ENCODE measurements at regions not wholly inside any gene's neighbourhood (a gene's known extent, or its start where the extent isn't known, plus 50 kb on each side); places are given as distances from the start of the nearest gene placed in this dataset.

GRCh38 chr10:47182934-47183703, 116.9 kb upstream of the GDF10 start:
- no peak for TF ChIP-seq CTCF (IDR thresholded peaks at IDR 0.05; ENCODE audit: unreplicated experiment)
- Mint-ChIP-seq H3K27me3 (ENCODE audit: unreplicated experiment) (peaks cover 21% of the 10 kb centered on the region), H3K4me3 (ENCODE audit: low read depth, unreplicated experiment) (no peak overlapping the region), H3K4me1 (ENCODE audit: low read depth, unreplicated experiment) (no peaks in the 10 kb centered on the region), H3K9me3 (ENCODE audit: low read depth, unreplicated experiment) (no peaks in the 10 kb centered on the region), H3K36me3 (ENCODE audit: insufficient read depth, unreplicated experiment) (no peaks in the 10 kb centered on the region), H3K27ac (ENCODE audit: unreplicated experiment) (no peak overlapping the region)
- no peak for DNase-seq
- BruUV-seq (replicated peaks), result no TSS peak
- intact Hi-C loops (cut with micrococcal nuclease; ENCODE audit: unreplicated experiment), result no loop called here
- CTCF ChIA-PET, result no interaction called here

- Mint-ChIP-seq H3K27ac (ENCODE audit: unreplicated experiment) (no peak overlapping the region), H3K9me3 (ENCODE audit: low read depth, unreplicated experiment) (no peaks in the 10 kb centered on the region), H3K27me3 (ENCODE audit: unreplicated experiment) (peaks cover 17% of the 10 kb centered on the region), H3K4me1 (ENCODE audit: low read depth, unreplicated experiment) (no peaks in the 10 kb centered on the region), H3K4me3 (ENCODE audit: low read depth, unreplicated experiment) (no peak overlapping the region), H3K36me3 (ENCODE audit: insufficient read depth, unreplicated experiment) (no peaks in the 10 kb centered on the region)
- TF ChIP-seq CTCF (IDR thresholded peaks at IDR 0.05; ENCODE audit: unreplicated experiment), result no peak
- intact Hi-C loops (cut with micrococcal nuclease; ENCODE audit: unreplicated experiment), result no loop called here
- DNase-seq, result no peak
- CTCF ChIA-PET, result no interaction called here
- BruUV-seq (replicated peaks), result no TSS peak
These were observed 116.3 kb upstream of the GDF10 start for GRCh38 chr10:47183704-47184041.

- no TSS peak for BruUV-seq (replicated peaks)
- Mint-ChIP-seq H3K4me3 (ENCODE audit: low read depth, unreplicated experiment) (no peak overlapping the region), H3K4me1 (ENCODE audit: low read depth, unreplicated experiment) (peaks cover under 1% of the 10 kb centered on the region), H3K27me3 (ENCODE audit: unreplicated experiment) (peaks cover 11% of the 10 kb centered on the region), H3K36me3 (ENCODE audit: insufficient read depth, unreplicated experiment) (no peaks in the 10 kb centered on the region), H3K27ac (ENCODE audit: unreplicated experiment) (no peak overlapping the region), H3K9me3 (ENCODE audit: low read depth, unreplicated experiment) (no peaks in the 10 kb centered on the region)
- intact Hi-C loops (cut with micrococcal nuclease; ENCODE audit: unreplicated experiment), result no loop called here
- TF ChIP-seq CTCF (IDR thresholded peaks at IDR 0.05; ENCODE audit: unreplicated experiment), result no peak
- no peak for DNase-seq
- CTCF ChIA-PET, result interaction anchor here (0.5 kb wide), 1 partner anchor 629 kb away, joined by 3 read pairs; no protein-coding TSS in a partner anchor
These were observed 115.7 kb upstream of the GDF10 start for GRCh38 chr10:47184273-47184672.

- peaks cover 6% of the 10 kb centered on the region for H3K4me1 Mint-ChIP-seq (ENCODE audit: low read depth, unreplicated experiment)
- no peak for TF ChIP-seq CTCF (IDR thresholded peaks at IDR 0.05; ENCODE audit: unreplicated experiment)
- CTCF ChIA-PET, result interaction anchor here (0.5 to 1.1 kb wide), 2 partner anchors 18 to 630 kb away, joined by 3 read pairs; no protein-coding TSS in a partner anchor
- H3K36me3 Mint-ChIP-seq (ENCODE audit: insufficient read depth, unreplicated experiment), result no peaks in the 10 kb centered on the region
- H3K27me3 Mint-ChIP-seq (ENCODE audit: unreplicated experiment), result peaks cover 11% of the 10 kb centered on the region
- intact Hi-C loops (cut with micrococcal nuclease; ENCODE audit: unreplicated experiment), result no loop called here
- H3K4me3 Mint-ChIP-seq (ENCODE audit: low read depth, unreplicated experiment), result no peak overlapping the region
- DNase-seq, result no peak
- H3K27ac Mint-ChIP-seq (ENCODE audit: unreplicated experiment), result no peak overlapping the region
- no TSS peak for BruUV-seq (replicated peaks)
- H3K9me3 Mint-ChIP-seq (ENCODE audit: low read depth, unreplicated experiment), result no peaks in the 10 kb centered on the region
These were observed 115.2 kb upstream of the GDF10 start for GRCh38 chr10:47184724-47185330.

Measured in Calu3 (cell line).